CD4-positive, alpha-beta T cell treated with Interleukin-1 beta for 1 hour (primary cell): ENCODE measurements at regions not wholly inside any gene's neighbourhood (a gene's known extent, or its start where the extent isn't known, plus 50 kb on each side); places are given as distances from the start of the nearest gene placed in this dataset.
"Not testable (repeated sequence)": the region's sequence is repeated elsewhere in the genome, so short reads cannot be mapped to it uniquely, and the experiment has no call there.

ENCODE experiments used
- DNase-seq, 2 donors: peaks; one replicate each; pipeline ENCODE4 v3.0.0-alpha.2; 2020 to 2022

GRCh38 chr5:71907608-71908145 is 188.6 kb downstream of the CARTPT start:
- DNase-seq, result no peak

- no peak for DNase-seq
Measured at GRCh38 chr5:71910741-71911140, 191.7 kb downstream of the CARTPT start.

- DNase-seq, result no peak
Measured at GRCh38 chr5:71912021-71912420, 192.9 kb downstream of the CARTPT start.

GRCh38 chr5:71914281-71914680 is 193.0 kb upstream of the MAP1B start:
- no peak for DNase-seq

GRCh38 chr5:71922584-71923106 is 184.6 kb upstream of the MAP1B start:
- no peak for DNase-seq

- no peak for DNase-seq
Measured at GRCh38 chr5:71923755-71924154, 183.5 kb upstream of the MAP1B start.

GRCh38 chr5:71924325-71924724 is 182.9 kb upstream of the MAP1B start:
- DNase-seq, result no peak

GRCh38 chr5:71924980-71925379 is 182.3 kb upstream of the MAP1B start:
- DNase-seq, result no peak

GRCh38 chr5:71925608-71926091 is 181.6 kb upstream of the MAP1B start:
- no peak for DNase-seq

- no peak for DNase-seq
Measured at GRCh38 chr5:71929003-71929402, 178.3 kb upstream of the MAP1B start.

GRCh38 chr5:71930554-71930953 is 176.7 kb upstream of the MAP1B start:
- not testable (repeated sequence) for DNase-seq

GRCh38 chr5:71932131-71932654 is 175.1 kb upstream of the MAP1B start:
- DNase-seq, result no peak

- DNase-seq, result no peak
Measured at GRCh38 chr5:71932655-71933338, 174.5 kb upstream of the MAP1B start.

- DNase-seq, result no peak
Measured at GRCh38 chr5:71934322-71934721, 173.0 kb upstream of the MAP1B start.

GRCh38 chr5:71937921-71938698 is 169.2 kb upstream of the MAP1B start:
- no peak for DNase-seq

- DNase-seq, result no peak
Measured at GRCh38 chr5:71938895-71939294, 168.4 kb upstream of the MAP1B start.

- no peak for DNase-seq
Measured at GRCh38 chr5:71939452-71940230, 167.6 kb upstream of the MAP1B start.

GRCh38 chr5:71943874-71944273 is 163.4 kb upstream of the MAP1B start:
- DNase-seq, result no peak

- no peak for DNase-seq
Measured at GRCh38 chr5:71945436-71945835, 161.8 kb upstream of the MAP1B start.

GRCh38 chr5:71946343-71947030 is 160.8 kb upstream of the MAP1B start:
- DNase-seq, result no peak

GRCh38 chr5:71948206-71948605 is 159.1 kb upstream of the MAP1B start:
- no peak for DNase-seq

GRCh38 chr5:71949772-71950171 is 157.5 kb upstream of the MAP1B start:
- no peak for DNase-seq
